Epithelial cell of esophagus (primary cell): ENCODE measurements at regions not wholly inside any gene's neighbourhood (a gene's known extent, or its start where the extent isn't known, plus 50 kb on each side); places are given as distances from the start of the nearest gene placed in this dataset.
"Not testable (repeated sequence)": the region's sequence is repeated elsewhere in the genome, so short reads cannot be mapped to it uniquely, and the experiment has no call there.

ENCODE experiments used
- DNase-seq: peaks from one replicate; pipeline ENCODE4 v3.0.0; 2010; ENCODE audit warnings: low read depth
- H3K4me3 ChIP-seq: 2 replicates; pipeline ENCODE4 v1.5.1; 2011; ENCODE audit warnings: mild to moderate bottlenecking, low read length, control low read depth
- CTCF ChIP-seq: IDR thresholded peaks from 2 replicates; pipeline ENCODE4 v1.5.1; 2011; ENCODE audit warnings: low read depth, mild to moderate bottlenecking, low read length, control low read depth, inconsistent platforms; ENCODE audit not compliant: insufficient read depth; ENCODE audit errors: missing control alignments

- H3K4me3 ChIP-seq: no peak overlapping the region
- no peak for TF ChIP-seq CTCF
- peak; percentile 55 for DNase-seq
Observed at GRCh38 chr20:47985092-47985850, 200.0 kb upstream of the SULF2 start.

- TF ChIP-seq CTCF: no peak
- DNase-seq: no peak
- H3K4me3 ChIP-seq: no peak overlapping the region
Observed at GRCh38 chr20:47984437-47984836, 199.2 kb upstream of the SULF2 start.

GRCh38 chr20:47983642-47984041, 198.4 kb upstream of the SULF2 start:
- DNase-seq, H3K4me3 ChIP-seq: not testable (repeated sequence)

GRCh38 chr20:47982574-47983360, 197.5 kb upstream of the SULF2 start:
- no peak for TF ChIP-seq CTCF
- H3K4me3 ChIP-seq: no peak overlapping the region
- no peak for DNase-seq

GRCh38 chr20:47981222-47981621, 195.9 kb upstream of the SULF2 start:
- DNase-seq: no peak
- no peak overlapping the region for H3K4me3 ChIP-seq
- no peak for TF ChIP-seq CTCF

- no peak for DNase-seq
- H3K4me3 ChIP-seq: no peak overlapping the region
- no peak for TF ChIP-seq CTCF
Observed at GRCh38 chr20:47980336-47981177, 195.3 kb upstream of the SULF2 start.

- not testable (repeated sequence) for DNase-seq, H3K4me3 ChIP-seq
Observed at GRCh38 chr20:47979361-47980095, 194.2 kb upstream of the SULF2 start.

- H3K4me3 ChIP-seq, DNase-seq: not testable (repeated sequence)
Observed at GRCh38 chr20:47978428-47979120, 193.3 kb upstream of the SULF2 start.

- DNase-seq, H3K4me3 ChIP-seq: not testable (repeated sequence)
Observed at GRCh38 chr20:47977789-47978252, 192.5 kb upstream of the SULF2 start.

GRCh38 chr20:47977017-47977788, 191.9 kb upstream of the SULF2 start:
- not testable (repeated sequence) for DNase-seq, H3K4me3 ChIP-seq
